ENCODE measurements at regions not wholly inside any gene's neighbourhood (a gene's known extent, or its start where the extent isn't known, plus 50 kb on each side); places are given as distances from the start of the nearest gene placed in this dataset.

DNA sequence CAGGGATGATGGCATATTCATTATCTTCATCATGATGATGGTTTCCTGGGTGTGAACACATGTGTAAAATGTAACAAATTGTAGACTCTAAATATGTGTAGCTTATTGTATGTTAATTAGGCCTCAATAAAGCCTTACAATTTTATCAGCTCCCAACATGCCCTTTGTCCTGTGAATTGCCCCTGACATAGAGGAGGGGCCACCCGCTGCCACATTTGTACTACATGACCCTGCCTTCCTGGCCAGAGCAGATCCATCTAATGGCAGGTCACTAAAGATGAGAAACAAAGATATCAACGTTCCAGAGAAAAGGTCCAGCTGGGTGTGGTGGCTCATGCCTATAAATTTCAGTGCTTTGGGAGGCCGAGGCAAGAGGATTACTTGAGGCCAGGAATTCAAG, 117.2 kb downstream of the CAAP1 start:
- no peak for TF ChIP-seq POLR2A (IDR thresholded peaks at IDR 0.05)
- TF ChIP-seq, protein P1, sequence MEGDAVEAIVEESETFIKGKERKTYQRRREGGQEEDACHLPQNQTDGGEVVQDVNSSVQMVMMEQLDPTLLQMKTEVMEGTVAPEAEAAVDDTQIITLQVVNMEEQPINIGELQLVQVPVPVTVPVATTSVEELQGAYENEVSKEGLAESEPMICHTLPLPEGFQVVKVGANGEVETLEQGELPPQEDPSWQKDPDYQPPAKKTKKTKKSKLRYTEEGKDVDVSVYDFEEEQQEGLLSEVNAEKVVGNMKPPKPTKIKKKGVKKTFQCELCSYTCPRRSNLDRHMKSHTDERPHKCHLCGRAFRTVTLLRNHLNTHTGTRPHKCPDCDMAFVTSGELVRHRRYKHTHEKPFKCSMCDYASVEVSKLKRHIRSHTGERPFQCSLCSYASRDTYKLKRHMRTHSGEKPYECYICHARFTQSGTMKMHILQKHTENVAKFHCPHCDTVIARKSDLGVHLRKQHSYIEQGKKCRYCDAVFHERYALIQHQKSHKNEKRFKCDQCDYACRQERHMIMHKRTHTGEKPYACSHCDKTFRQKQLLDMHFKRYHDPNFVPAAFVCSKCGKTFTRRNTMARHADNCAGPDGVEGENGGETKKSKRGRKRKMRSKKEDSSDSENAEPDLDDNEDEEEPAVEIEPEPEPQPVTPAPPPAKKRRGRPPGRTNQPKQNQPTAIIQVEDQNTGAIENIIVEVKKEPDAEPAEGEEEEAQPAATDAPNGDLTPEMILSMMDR (IDR thresholded peaks at IDR 0.05): no peak

Measured in body of pancreas (tissue), 4 donors.